WTC11 (cell line): ENCODE measurements at regions not wholly inside any gene's neighbourhood (a gene's known extent, or its start where the extent isn't known, plus 50 kb on each side); places are given as distances from the start of the nearest gene placed in this dataset.

ENCODE experiments used
- ATAC-seq: fragments of 200-7000 bp; cut with Tn5 transposase; 2 replicates; pipeline ENCODE4 v1.10.0; 2021; ENCODE audit warnings: mild to moderate bottlenecking, moderate library complexity
- CTCF ChIA-PET: fragments of 300-600 bp; sonication (Branson Sonifier 250); formaldehyde crosslinking; loops from one replicate; lab custom pipeline; 2021; ENCODE audit warnings: antibody characterized with exemption; lab: Charles Lee
- POLR2A ChIA-PET: fragments of 350-600 bp; sonication (Branson Sonifier 250); formaldehyde crosslinking; loops from one replicate; lab custom pipeline; 2021; ENCODE audit warnings: antibody characterized with exemption; lab: Charles Lee
- DNase-seq: peaks from one replicate; pipeline ENCODE4 v3.0.0; 2021; ENCODE audit warnings: low spot score
- H3K27ac Mint-ChIP-seq: 2 replicates; pipeline ENCODE4 v1.8.0; 2021; ENCODE audit warnings: mixed read lengths
- H3K27me3 Mint-ChIP-seq: 2 replicates; pipeline ENCODE4 v1.8.0; 2021; ENCODE audit warnings: low read depth, mild to moderate bottlenecking, moderate library complexity, mixed read lengths
- H3K36me3 Mint-ChIP-seq: 2 replicates; pipeline ENCODE4 v1.8.0; 2021; ENCODE audit warnings: mixed read lengths
- H3K4me1 Mint-ChIP-seq: 2 replicates; pipeline ENCODE4 v1.8.0; 2022; ENCODE audit warnings: mixed read lengths
- H3K4me3 Mint-ChIP-seq: 2 replicates; pipeline ENCODE4 v1.8.0; 2021; ENCODE audit warnings: mild to moderate bottlenecking, moderate library complexity, mixed read lengths
- H3K9me3 Mint-ChIP-seq: 2 replicates; pipeline ENCODE4 v1.8.0; 2021; ENCODE audit warnings: mixed read lengths
- CREB1 ChIP-seq: sonication (generic); formaldehyde crosslinking; IDR thresholded peaks from 2 replicates; pipeline ENCODE4 v1.8.0; 2023; ENCODE audit warnings: mild to moderate bottlenecking, missing genetic modification reagents
- CTCF ChIP-seq: fragments of 200-600 bp; IDR thresholded peaks from 2 replicates; pipeline ENCODE4 v1.8.0; 2022; ENCODE audit warnings: antibody characterized with exemption
- ELF4 ChIP-seq: sonication (generic); formaldehyde crosslinking; IDR thresholded peaks from 2 replicates; pipeline ENCODE4 v1.8.1; 2022; ENCODE audit warnings: low read depth, mild to moderate bottlenecking, moderate library complexity, missing genetic modification reagents
- ERG ChIP-seq: fragments of 250-450 bp; sonication (Bioruptor Pico); IDR thresholded peaks from 2 replicates; pipeline ENCODE4 v1.8.0; 2021; ENCODE audit warnings: mild to moderate bottlenecking
- ETV6 ChIP-seq: sonication (generic); formaldehyde crosslinking; IDR thresholded peaks from 2 replicates; pipeline ENCODE4 v1.8.1; 2022; ENCODE audit warnings: mild to moderate bottlenecking, missing genetic modification reagents
- GRHL2 ChIP-seq: fragments of 250-450 bp; sonication (Bioruptor Pico); IDR thresholded peaks from 2 replicates; pipeline ENCODE4 v1.8.0; 2022; ENCODE audit warnings: mild to moderate bottlenecking, moderate library complexity; ENCODE audit not compliant: insufficient replicate concordance, severe bottlenecking
- GTF2I ChIP-seq: fragments of 250-450 bp; sonication (Bioruptor Pico); conservative IDR thresholded peaks from 2 replicates; pipeline ENCODE4 v1.4.0; 2021; ENCODE audit warnings: mild to moderate bottlenecking
- MYBL2 ChIP-seq: sonication (generic); formaldehyde crosslinking; IDR thresholded peaks from 2 replicates; pipeline ENCODE4 v1.8.1; 2023; ENCODE audit warnings: mild to moderate bottlenecking, moderate library complexity, missing genetic modification reagents
- NR1H2 ChIP-seq: sonication (generic); formaldehyde crosslinking; IDR thresholded peaks from 2 replicates; pipeline ENCODE4 v1.9.0; 2021; ENCODE audit warnings: mild to moderate bottlenecking, moderate library complexity, missing genetic modification reagents
- SP1 ChIP-seq: sonication (generic); formaldehyde crosslinking; conservative IDR thresholded peaks from 2 replicates; pipeline ENCODE4 v1.8.1; 2022; ENCODE audit warnings: missing genetic modification reagents
- TCF7 ChIP-seq: sonication (generic); formaldehyde crosslinking; IDR thresholded peaks from 2 replicates; pipeline ENCODE4 v1.8.0; 2022; ENCODE audit warnings: mild to moderate bottlenecking, low read depth, missing genetic modification reagents, moderate library complexity
- ZMAT4 ChIP-seq: fragments of 250-450 bp; sonication (Bioruptor Pico); IDR thresholded peaks from 2 replicates; pipeline ENCODE4 v1.9.0; 2021; ENCODE audit warnings: mild to moderate bottlenecking
- ZNF396 ChIP-seq: fragments of 250-450 bp; sonication (Bioruptor Pico); IDR thresholded peaks from 2 replicates; pipeline ENCODE4 v1.8.0; 2021; ENCODE audit warnings: mild to moderate bottlenecking, moderate library complexity, borderline replicate concordance
- ZNF425 ChIP-seq: fragments of 250-450 bp; sonication (Bioruptor Pico); conservative IDR thresholded peaks from 2 replicates; pipeline ENCODE4 v1.9.0; 2021; ENCODE audit warnings: mild to moderate bottlenecking
- TF ChIP-seq, protein P1 (sequence below): sonication (generic); formaldehyde crosslinking; IDR thresholded peaks from 2 replicates; pipeline ENCODE4 v1.8.1; 2022; ENCODE audit warnings: low read depth, missing genetic modification reagents, borderline replicate concordance
- TF ChIP-seq, protein P2 (sequence below): sonication (generic); formaldehyde crosslinking; IDR thresholded peaks from 2 replicates; pipeline ENCODE4 v1.8.0; 2023; ENCODE audit warnings: mild to moderate bottlenecking, missing genetic modification reagents
- TF ChIP-seq, protein P3 (sequence below): fragments of 250-450 bp; sonication (Bioruptor Pico); IDR thresholded peaks from 2 replicates; pipeline ENCODE4 v1.9.0; 2021; ENCODE audit warnings: mild to moderate bottlenecking

DNA sequence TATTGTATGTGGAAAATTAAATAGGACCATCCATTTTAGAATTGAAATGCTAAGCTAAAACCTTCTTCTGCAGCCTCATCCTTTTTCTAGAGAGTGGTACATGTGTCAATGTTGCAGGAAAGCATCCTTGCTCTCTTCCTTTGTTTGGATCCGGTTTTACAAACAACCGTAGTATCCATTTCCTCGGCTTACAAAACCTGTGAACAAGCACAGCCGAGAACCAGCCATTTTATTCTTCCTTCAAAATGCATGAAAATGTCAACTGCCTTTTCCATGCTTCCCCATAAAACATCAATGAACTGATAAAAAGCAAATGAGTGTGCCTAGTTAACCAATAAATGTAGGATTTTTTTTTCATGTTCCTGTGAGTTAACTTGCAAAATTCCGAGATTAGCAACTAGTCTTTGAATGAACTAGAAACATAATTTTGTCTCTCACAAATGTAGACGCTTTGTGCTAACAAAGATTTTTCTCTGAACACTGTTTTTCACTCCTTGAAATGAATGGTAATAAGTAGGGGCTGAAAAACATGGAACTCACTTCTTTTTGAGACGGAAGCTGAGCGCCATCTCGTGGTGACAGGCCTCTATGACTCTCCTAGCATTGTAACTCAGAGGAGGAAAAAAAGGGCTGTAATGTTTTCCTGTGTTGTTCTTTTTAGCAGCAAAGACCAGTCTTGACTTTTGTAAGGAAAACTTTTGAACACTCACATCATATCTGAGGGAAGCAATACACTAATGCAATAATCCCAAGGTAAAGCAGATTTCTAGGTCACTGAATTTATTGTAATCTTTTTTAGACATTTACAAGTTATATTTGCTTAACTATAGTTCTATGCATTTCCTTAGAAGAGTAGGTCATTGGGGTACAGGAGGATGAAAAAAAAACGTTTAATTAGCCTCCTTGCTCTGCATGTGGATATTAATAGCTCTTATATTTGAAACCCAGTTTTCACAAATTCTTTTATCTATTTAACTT is 157.4 kb upstream of the FOXG1 start:
- POLR2A ChIA-PET = no interaction called here
- Mint-ChIP-seq H3K9me3 (peaks cover 3% of the 10 kb centered on the region; the same call in 1 of the 2 replicates), H3K36me3 (no peaks in the 10 kb centered on the region), H3K4me1 (no peaks in the 10 kb centered on the region), H3K27ac (no peak overlapping the region), H3K27me3 (no peaks in the 10 kb centered on the region), H3K4me3 (no peak overlapping the region)
- DNase-seq (peak; percentile 70), ATAC-seq (peak; percentile 78)
- CTCF ChIA-PET = no interaction called here
- TF ChIP-seq ELF4 (CRISPR knock-in tag) = no peak
- TF ChIP-seq CTCF = peak; percentile 78

GRCh38 chr14:28612414-28612813 is 154.2 kb upstream of the FOXG1 start:
- DNase-seq = no peak
- ATAC-seq = no peak
- Mint-ChIP-seq H3K36me3 (0 out of 2 replicates have a peak, but pooled peaks cover 2% of the 10 kb centered on the region), H3K4me3 (no peak overlapping the region), H3K4me1 (no peaks in the 10 kb centered on the region), H3K27me3 (no peaks in the 10 kb centered on the region), H3K27ac (no peak overlapping the region), H3K9me3 (peaks cover 17% of the 10 kb centered on the region)
- POLR2A ChIA-PET = no interaction called here
- CTCF ChIA-PET = no interaction called here
- no peak for TF ChIP-seq ZNF396
- no peak for TF ChIP-seq ZNF425
- no peak for TF ChIP-seq SP1
- TF ChIP-seq MYBL2 = no peak
- no peak for TF ChIP-seq TCF7 (CRISPR knock-in tag)
- TF ChIP-seq ZMAT4 = no peak
- TF ChIP-seq ETV6 (CRISPR knock-in tag) = no peak
- TF ChIP-seq, protein P1, sequence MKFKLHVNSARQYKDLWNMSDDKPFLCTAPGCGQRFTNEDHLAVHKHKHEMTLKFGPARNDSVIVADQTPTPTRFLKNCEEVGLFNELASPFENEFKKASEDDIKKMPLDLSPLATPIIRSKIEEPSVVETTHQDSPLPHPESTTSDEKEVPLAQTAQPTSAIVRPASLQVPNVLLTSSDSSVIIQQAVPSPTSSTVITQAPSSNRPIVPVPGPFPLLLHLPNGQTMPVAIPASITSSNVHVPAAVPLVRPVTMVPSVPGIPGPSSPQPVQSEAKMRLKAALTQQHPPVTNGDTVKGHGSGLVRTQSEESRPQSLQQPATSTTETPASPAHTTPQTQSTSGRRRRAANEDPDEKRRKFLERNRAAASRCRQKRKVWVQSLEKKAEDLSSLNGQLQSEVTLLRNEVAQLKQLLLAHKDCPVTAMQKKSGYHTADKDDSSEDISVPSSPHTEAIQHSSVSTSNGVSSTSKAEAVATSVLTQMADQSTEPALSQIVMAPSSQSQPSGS (CRISPR knock-in tag) = no peak
- TF ChIP-seq CREB1 = no peak
- no peak for TF ChIP-seq GRHL2 (CRISPR knock-in tag)
- no peak for TF ChIP-seq NR1H2 (CRISPR knock-in tag)
- no peak for TF ChIP-seq ERG (CRISPR knock-in tag)
- TF ChIP-seq, protein P2, sequence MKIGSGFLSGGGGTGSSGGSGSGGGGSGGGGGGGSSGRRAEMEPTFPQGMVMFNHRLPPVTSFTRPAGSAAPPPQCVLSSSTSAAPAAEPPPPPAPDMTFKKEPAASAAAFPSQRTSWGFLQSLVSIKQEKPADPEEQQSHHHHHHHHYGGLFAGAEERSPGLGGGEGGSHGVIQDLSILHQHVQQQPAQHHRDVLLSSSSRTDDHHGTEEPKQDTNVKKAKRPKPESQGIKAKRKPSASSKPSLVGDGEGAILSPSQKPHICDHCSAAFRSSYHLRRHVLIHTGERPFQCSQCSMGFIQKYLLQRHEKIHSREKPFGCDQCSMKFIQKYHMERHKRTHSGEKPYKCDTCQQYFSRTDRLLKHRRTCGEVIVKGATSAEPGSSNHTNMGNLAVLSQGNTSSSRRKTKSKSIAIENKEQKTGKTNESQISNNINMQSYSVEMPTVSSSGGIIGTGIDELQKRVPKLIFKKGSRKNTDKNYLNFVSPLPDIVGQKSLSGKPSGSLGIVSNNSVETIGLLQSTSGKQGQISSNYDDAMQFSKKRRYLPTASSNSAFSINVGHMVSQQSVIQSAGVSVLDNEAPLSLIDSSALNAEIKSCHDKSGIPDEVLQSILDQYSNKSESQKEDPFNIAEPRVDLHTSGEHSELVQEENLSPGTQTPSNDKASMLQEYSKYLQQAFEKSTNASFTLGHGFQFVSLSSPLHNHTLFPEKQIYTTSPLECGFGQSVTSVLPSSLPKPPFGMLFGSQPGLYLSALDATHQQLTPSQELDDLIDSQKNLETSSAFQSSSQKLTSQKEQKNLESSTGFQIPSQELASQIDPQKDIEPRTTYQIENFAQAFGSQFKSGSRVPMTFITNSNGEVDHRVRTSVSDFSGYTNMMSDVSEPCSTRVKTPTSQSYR (CRISPR knock-in tag) = no peak
- TF ChIP-seq, protein P3, sequence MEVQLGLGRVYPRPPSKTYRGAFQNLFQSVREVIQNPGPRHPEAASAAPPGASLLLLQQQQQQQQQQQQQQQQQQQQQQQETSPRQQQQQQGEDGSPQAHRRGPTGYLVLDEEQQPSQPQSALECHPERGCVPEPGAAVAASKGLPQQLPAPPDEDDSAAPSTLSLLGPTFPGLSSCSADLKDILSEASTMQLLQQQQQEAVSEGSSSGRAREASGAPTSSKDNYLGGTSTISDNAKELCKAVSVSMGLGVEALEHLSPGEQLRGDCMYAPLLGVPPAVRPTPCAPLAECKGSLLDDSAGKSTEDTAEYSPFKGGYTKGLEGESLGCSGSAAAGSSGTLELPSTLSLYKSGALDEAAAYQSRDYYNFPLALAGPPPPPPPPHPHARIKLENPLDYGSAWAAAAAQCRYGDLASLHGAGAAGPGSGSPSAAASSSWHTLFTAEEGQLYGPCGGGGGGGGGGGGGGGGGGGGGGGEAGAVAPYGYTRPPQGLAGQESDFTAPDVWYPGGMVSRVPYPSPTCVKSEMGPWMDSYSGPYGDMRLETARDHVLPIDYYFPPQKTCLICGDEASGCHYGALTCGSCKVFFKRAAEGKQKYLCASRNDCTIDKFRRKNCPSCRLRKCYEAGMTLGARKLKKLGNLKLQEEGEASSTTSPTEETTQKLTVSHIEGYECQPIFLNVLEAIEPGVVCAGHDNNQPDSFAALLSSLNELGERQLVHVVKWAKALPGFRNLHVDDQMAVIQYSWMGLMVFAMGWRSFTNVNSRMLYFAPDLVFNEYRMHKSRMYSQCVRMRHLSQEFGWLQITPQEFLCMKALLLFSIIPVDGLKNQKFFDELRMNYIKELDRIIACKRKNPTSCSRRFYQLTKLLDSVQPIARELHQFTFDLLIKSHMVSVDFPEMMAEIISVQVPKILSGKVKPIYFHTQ = no peak
- TF ChIP-seq GTF2I = no peak
